SK-N-SH (cell line): ENCODE measurements at regions not wholly inside any gene's neighbourhood (a gene's known extent, or its start where the extent isn't known, plus 50 kb on each side); places are given as distances from the start of the nearest gene placed in this dataset.

Experiments
- CTCF ChIP-seq: fragments of 200-600 bp; sonication (generic); IDR thresholded peaks from 2 replicates; pipeline ENCODE4 v1.6.1; 2017; ENCODE audit warnings: antibody characterized with exemption, mild to moderate bottlenecking, moderate library complexity
- FOXM1 ChIP-seq: IDR thresholded peaks from 2 replicates; pipeline ENCODE4 v1.4.0; 2012; ENCODE audit warnings: low read depth, mild to moderate bottlenecking
- GABPA ChIP-seq: IDR thresholded peaks from 2 replicates; pipeline ENCODE4 v1.4.0; 2012; ENCODE audit warnings: low read depth, mild to moderate bottlenecking
- MAX ChIP-seq: IDR thresholded peaks from 2 replicates; pipeline ENCODE4 v1.4.0; 2012; ENCODE audit warnings: low read depth
- NFIC ChIP-seq: IDR thresholded peaks from 2 replicates; pipeline ENCODE4 v1.4.0; 2012; ENCODE audit warnings: borderline replicate concordance

GRCh38 chr1:209015092-209015491, 568.4 kb upstream of the CAMK1G start:
- no peak for TF ChIP-seq FOXM1
- TF ChIP-seq CTCF: no peak
- no peak for TF ChIP-seq NFIC
- no peak for TF ChIP-seq MAX
- TF ChIP-seq GABPA: no peak
